Upper lobe of left lung (tissue), 6 donors: ENCODE measurements at regions not wholly inside any gene's neighbourhood (a gene's known extent, or its start where the extent isn't known, plus 50 kb on each side); places are given as distances from the start of the nearest gene placed in this dataset.
A peak's percentile ranks its signal among the peaks of the same experiment; 100 is the strongest.

Experiments used
- ATAC-seq, 2 donors: fragments of 200-7000 bp; cut with Tn5 transposase; one replicate each; pipeline ENCODE4 v1.9.1; 2022; ENCODE audit warnings: mild to moderate bottlenecking in 2 of 2, moderate library complexity in 2 of 2; ENCODE audit not compliant: low FRiP score in 2 of 2
- DNase-seq, 2 donors: peaks; one replicate each; pipeline ENCODE4 v3.0.0-alpha.2; 2019 to 2020
- H3K27ac ChIP-seq, 4 donors: fragments of 200-600 bp; sonication (generic); one replicate each; pipeline ENCODE4 v1.5.1; 2016 to 2019
- H3K27me3 ChIP-seq, 4 donors: fragments of 200-600 bp; sonication (generic); one replicate each; pipeline ENCODE4 v1.5.1; 2017 to 2019
- H3K36me3 ChIP-seq, 4 donors: fragments of 200-600 bp; sonication (generic); one replicate each; pipeline ENCODE4 v1.5.1; 2016 to 2019
- H3K4me1 ChIP-seq, 4 donors: fragments of 200-600 bp; sonication (generic); one replicate each; pipeline ENCODE4 v1.5.1; 2018 to 2019
- H3K4me3 ChIP-seq, 4 donors: fragments of 200-600 bp; sonication (generic); one replicate each; pipeline ENCODE4 v1.5.1; 2017 to 2019; ENCODE audit warnings: mild to moderate bottlenecking in 2 of 4, moderate library complexity in 1 of 4
- H3K9me3 ChIP-seq, 4 donors: fragments of 200-600 bp; sonication (generic); one replicate each; pipeline ENCODE4 v1.5.1; 2018 to 2019
- EP300 ChIP-seq, 4 donors: sonication (generic); formaldehyde crosslinking; IDR thresholded peaks; one replicate each; pipeline ENCODE4 v1.5.1; 2017; ENCODE audit warnings: antibody characterized with exemption in 4 of 4, control low read depth in 2 of 4
- POLR2A ChIP-seq, 4 donors: fragments of 450-650 bp; IDR thresholded peaks; one replicate each; pipeline ENCODE4 v1.5.1; 2016 to 2017; ENCODE audit warnings: antibody characterized with exemption in 4 of 4, mild to moderate bottlenecking in 2 of 4
- POLR2AphosphoS5 ChIP-seq, 2 donors: sonication (generic); formaldehyde crosslinking; IDR thresholded peaks; one replicate each; pipeline ENCODE4 v1.5.1; 2017; ENCODE audit warnings: antibody characterized with exemption in 2 of 2
- WGBS, 2 donors: methylation state at CpG; one replicate each; pipeline ENCODE4 v1.1.5; 2017 to 2018; 5-methylcytosine and 5-hydroxymethylcytosine counted together
- TF ChIP-seq, protein P1 (sequence below), 6 experiments: fragments of 450-650 bp in 4 of 6; fragments of 200-600 bp in 2 of 6; sonication (generic) in 2 of 6; IDR thresholded peaks; one replicate each; pipeline ENCODE4 v1.5.1; 2016 to 2019; ENCODE audit warnings: antibody characterized with exemption in 6 of 6
- donor health status: DM: no; HTN: no; CAD: no; lungs with moderate emphysema.
- donor health status: DM: no; HTN: yes; CAD: no; lungs with severe emphysema.

DNA sequence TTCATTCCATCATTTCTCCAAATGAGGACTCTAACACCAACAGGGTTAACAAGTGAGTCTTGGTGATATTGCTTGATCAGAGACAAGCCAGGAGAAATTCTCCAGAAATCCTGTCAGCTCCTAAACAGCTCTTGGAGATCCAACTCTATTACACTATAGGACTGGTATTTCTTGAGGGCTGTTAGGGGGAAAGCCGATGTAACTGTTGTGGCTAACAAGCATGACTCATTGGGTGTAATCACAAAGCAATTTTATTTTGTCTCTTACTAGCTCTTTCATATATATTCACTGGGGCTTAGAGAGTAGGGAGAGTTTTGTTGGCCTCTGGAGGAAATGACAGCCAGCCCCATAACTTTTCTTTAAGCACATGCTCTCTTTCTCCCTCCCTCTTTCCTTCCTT, 613.7 kb upstream of the USP9Y start:
- no peak overlapping the region for H3K4me3 ChIP-seq
- no peaks in the 10 kb centered on the region for H3K4me1 ChIP-seq
- ATAC-seq, result peak in 1 of 2 donors; percentile 79
- no peak overlapping the region for H3K27ac ChIP-seq
- no peak for DNase-seq
- no peaks in the 10 kb centered on the region for H3K36me3 ChIP-seq
- no peaks in the 10 kb centered on the region for H3K9me3 ChIP-seq
- TF ChIP-seq POLR2A (IDR thresholded peaks at IDR 0.05) (no peak), EP300 (IDR thresholded peaks at IDR 0.05) (no peak), POLR2AphosphoS5 (IDR thresholded peaks at IDR 0.05) (no peak)
- TF ChIP-seq, protein P1, sequence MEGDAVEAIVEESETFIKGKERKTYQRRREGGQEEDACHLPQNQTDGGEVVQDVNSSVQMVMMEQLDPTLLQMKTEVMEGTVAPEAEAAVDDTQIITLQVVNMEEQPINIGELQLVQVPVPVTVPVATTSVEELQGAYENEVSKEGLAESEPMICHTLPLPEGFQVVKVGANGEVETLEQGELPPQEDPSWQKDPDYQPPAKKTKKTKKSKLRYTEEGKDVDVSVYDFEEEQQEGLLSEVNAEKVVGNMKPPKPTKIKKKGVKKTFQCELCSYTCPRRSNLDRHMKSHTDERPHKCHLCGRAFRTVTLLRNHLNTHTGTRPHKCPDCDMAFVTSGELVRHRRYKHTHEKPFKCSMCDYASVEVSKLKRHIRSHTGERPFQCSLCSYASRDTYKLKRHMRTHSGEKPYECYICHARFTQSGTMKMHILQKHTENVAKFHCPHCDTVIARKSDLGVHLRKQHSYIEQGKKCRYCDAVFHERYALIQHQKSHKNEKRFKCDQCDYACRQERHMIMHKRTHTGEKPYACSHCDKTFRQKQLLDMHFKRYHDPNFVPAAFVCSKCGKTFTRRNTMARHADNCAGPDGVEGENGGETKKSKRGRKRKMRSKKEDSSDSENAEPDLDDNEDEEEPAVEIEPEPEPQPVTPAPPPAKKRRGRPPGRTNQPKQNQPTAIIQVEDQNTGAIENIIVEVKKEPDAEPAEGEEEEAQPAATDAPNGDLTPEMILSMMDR (IDR thresholded peaks at IDR 0.05), result no peak
- H3K27me3 ChIP-seq, result no peaks in the 10 kb centered on the region
- 71% methylated on average over 1 of the region's 1 CpG; no CpG with 5 or more reads in 1 of the 2 donors for WGBS, 2 donors
